Astrocyte of the cerebellum (primary cell): ENCODE measurements at regions not wholly inside any gene's neighbourhood (a gene's known extent, or its start where the extent isn't known, plus 50 kb on each side); places are given as distances from the start of the nearest gene placed in this dataset.
"Not testable (repeated sequence)": the region's sequence is repeated elsewhere in the genome, so short reads cannot be mapped to it uniquely, and the experiment has no call there.

Experiments
- DNase-seq: peaks from one replicate; pipeline ENCODE4 v3.0.0-alpha.2; 2011; ENCODE audit warnings: low read depth
- H3K4me3 ChIP-seq: 2 replicates; pipeline ENCODE4 v1.5.1; 2011; ENCODE audit warnings: mild to moderate bottlenecking, low read depth, low read length, moderate library complexity
- CTCF ChIP-seq: IDR thresholded peaks from 2 replicates; pipeline ENCODE4 v1.5.1; 2012; ENCODE audit warnings: low read length, low read depth, moderate library complexity, mild to moderate bottlenecking; ENCODE audit errors: missing control alignments
- in situ Hi-C: cut with HindIII; loops from 2 replicates; pipeline ENCODE4 v1.10.0; 2017; ENCODE audit warnings: low sequenced_read_pairs

GRCh38 chr3:33975463-33975862 is 177.0 kb downstream of the PDCD6IP start:
- TF ChIP-seq CTCF = no peak
- no peak overlapping the region for H3K4me3 ChIP-seq
- DNase-seq = no peak
- in situ Hi-C loops = no loop called here

- in situ Hi-C loops = no loop called here
- no peak for DNase-seq
- no peak for TF ChIP-seq CTCF
- no peak overlapping the region for H3K4me3 ChIP-seq
Measured at GRCh38 chr3:33977227-33977626, 178.8 kb downstream of the PDCD6IP start.

GRCh38 chr3:33980252-33980651 is 181.8 kb downstream of the PDCD6IP start:
- peak; percentile 44 for DNase-seq
- in situ Hi-C loops = no loop called here

GRCh38 chr3:33982269-33982798 is 183.9 kb downstream of the PDCD6IP start:
- TF ChIP-seq CTCF = no peak
- in situ Hi-C loops = no loop called here
- no peak for DNase-seq
- H3K4me3 ChIP-seq = no peak overlapping the region

More at GRCh38 chr3:33980252-33980651, 181.8 kb downstream of the PDCD6IP start:
- peak; percentile 76 for TF ChIP-seq CTCF
- no peak overlapping the region for H3K4me3 ChIP-seq

GRCh38 chr3:33982949-33983348 is 184.5 kb downstream of the PDCD6IP start:
- DNase-seq, H3K4me3 ChIP-seq, in situ Hi-C loops: not testable (repeated sequence)

GRCh38 chr3:33989229-33989628 is 190.8 kb downstream of the PDCD6IP start:
- H3K4me3 ChIP-seq = no peak overlapping the region
- no peak for DNase-seq
- in situ Hi-C loops = no loop called here
- TF ChIP-seq CTCF = no peak

- in situ Hi-C loops = no loop called here
- no peak for DNase-seq
- no peak overlapping the region for H3K4me3 ChIP-seq
- no peak for TF ChIP-seq CTCF
Measured at GRCh38 chr3:33991673-33992072, 193.2 kb downstream of the PDCD6IP start.
